ENCODE measurements at regions not wholly inside any gene's neighbourhood (a gene's known extent, or its start where the extent isn't known, plus 50 kb on each side); places are given as distances from the start of the nearest gene placed in this dataset.

DNA sequence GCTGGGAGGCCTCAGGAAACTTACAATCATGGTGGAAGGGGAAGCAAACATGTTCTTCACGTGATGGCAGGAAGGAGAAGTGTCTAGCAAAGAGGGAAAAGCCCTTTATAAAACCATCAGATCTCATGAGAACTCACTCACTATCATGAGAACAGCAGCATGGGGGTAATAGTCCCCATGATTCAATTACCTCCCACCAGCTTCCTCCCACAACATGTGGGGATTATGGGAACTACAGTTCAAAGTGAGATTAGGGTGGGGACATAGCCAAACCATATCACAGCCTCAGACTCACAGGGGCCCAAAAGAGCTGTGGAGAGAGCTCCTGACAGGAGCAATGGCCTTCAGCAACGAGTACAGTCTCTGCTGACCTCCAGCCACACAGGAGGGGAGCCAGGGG lies 151.4 kb downstream of the GXYLT1 start:
- TF ChIP-seq, protein P1, sequence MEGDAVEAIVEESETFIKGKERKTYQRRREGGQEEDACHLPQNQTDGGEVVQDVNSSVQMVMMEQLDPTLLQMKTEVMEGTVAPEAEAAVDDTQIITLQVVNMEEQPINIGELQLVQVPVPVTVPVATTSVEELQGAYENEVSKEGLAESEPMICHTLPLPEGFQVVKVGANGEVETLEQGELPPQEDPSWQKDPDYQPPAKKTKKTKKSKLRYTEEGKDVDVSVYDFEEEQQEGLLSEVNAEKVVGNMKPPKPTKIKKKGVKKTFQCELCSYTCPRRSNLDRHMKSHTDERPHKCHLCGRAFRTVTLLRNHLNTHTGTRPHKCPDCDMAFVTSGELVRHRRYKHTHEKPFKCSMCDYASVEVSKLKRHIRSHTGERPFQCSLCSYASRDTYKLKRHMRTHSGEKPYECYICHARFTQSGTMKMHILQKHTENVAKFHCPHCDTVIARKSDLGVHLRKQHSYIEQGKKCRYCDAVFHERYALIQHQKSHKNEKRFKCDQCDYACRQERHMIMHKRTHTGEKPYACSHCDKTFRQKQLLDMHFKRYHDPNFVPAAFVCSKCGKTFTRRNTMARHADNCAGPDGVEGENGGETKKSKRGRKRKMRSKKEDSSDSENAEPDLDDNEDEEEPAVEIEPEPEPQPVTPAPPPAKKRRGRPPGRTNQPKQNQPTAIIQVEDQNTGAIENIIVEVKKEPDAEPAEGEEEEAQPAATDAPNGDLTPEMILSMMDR (conservative IDR thresholded peaks at IDR 0.05; ENCODE audit: low read length), result no peak
- TF ChIP-seq EZH2phosphoT487 (IDR thresholded peaks at IDR 0.05; ENCODE audit: borderline replicate concordance), result no peak

Data from Loucy (cell line).